ENCODE measurements at regions not wholly inside any gene's neighbourhood (a gene's known extent, or its start where the extent isn't known, plus 50 kb on each side); places are given as distances from the start of the nearest gene placed in this dataset.
A peak's percentile ranks its signal among the peaks of the same experiment; 100 is the strongest.

- Histone ChIP-seq H3K4me1 (ENCODE audit: control insufficient read depth in 1 of 2, insufficient read depth in 2 of 2, low read depth in 1 of 2, low read length in 1 of 2) (peaks cover 0 to 4% of the 10 kb centered on the region in 2 experiments; a peak in 2 of 4 replicates), H3F3A (replicated peaks; ENCODE audit: insufficient read depth) (peaks cover 11% of the 10 kb centered on the region), H3K79me2 (ENCODE audit: insufficient read depth) (no peaks in the 10 kb centered on the region), H3K9ac (no peak overlapping the region), H3K27ac (ENCODE audit: low read depth in 2 of 2, low read length in 1 of 2) (peak overlapping the region; percentile 44 to 47; a peak in 3 of 4 replicates), H3K4me3 (ENCODE audit: low read depth in 2 of 2, low read length in 1 of 2) (no peak overlapping the region), H3K9me3 (no peaks in the 10 kb centered on the region), H3K9me2 (no peaks in the 10 kb centered on the region), H3K4me2 (no peak overlapping the region), H2AFZ (ENCODE audit: low read depth) (peak overlapping the region; percentile 39; the same call in 1 of the 2 replicates), H3K36me3 (replicated peaks in 1 of 2; ENCODE audit: control insufficient read depth in 1 of 2, insufficient read depth in 2 of 2, low read length in 1 of 2) (no peaks in the 10 kb centered on the region), H3K27me3 (ENCODE audit: insufficient read depth) (no peaks in the 10 kb centered on the region), H4K20me1 (ENCODE audit: insufficient read depth) (no peaks in the 10 kb centered on the region)
- no peak for DNase-seq
- WGBS (ENCODE audit: low lambda C conversion rate): 100% methylated on average over 3 of the region's 3 CpGs
- peak; percentile 71 for TF ChIP-seq JUND (IDR thresholded peaks at IDR 0.05)
- TF ChIP-seq TCF12 (IDR thresholded peaks at IDR 0.05): peak; percentile 35; the same call in 1 of the 2 replicates
- no peak for TF ChIP-seq FOXJ3 (CRISPR knock-in tag; IDR thresholded peaks at IDR 0.05)
- TF ChIP-seq EP300 (IDR thresholded peaks at IDR 0.05; ENCODE audit: borderline replicate concordance in 1 of 2, low read depth in 1 of 2, low read length in 1 of 2): peak in 1 of 2 experiments; percentile 34; a peak in 1 of 4 replicates
- peak; percentile 62 for TF ChIP-seq FOSL2 (IDR thresholded peaks at IDR 0.05; ENCODE audit: borderline replicate concordance, low read depth)
- TF ChIP-seq TEAD4 (IDR thresholded peaks at IDR 0.05; ENCODE audit: borderline replicate concordance, insufficient read depth): 0 out of 2 replicates have a peak, but pooled peaks have one; percentile 8
- TF ChIP-seq, protein P1, sequence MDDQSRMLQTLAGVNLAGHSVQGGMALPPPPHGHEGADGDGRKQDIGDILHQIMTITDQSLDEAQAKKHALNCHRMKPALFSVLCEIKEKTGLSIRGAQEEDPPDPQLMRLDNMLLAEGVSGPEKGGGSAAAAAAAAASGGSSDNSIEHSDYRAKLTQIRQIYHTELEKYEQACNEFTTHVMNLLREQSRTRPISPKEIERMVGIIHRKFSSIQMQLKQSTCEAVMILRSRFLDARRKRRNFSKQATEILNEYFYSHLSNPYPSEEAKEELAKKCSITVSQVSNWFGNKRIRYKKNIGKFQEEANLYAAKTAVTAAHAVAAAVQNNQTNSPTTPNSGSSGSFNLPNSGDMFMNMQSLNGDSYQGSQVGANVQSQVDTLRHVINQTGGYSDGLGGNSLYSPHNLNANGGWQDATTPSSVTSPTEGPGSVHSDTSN (IDR thresholded peaks at IDR 0.05): no peak
- TF ChIP-seq, protein P2, sequence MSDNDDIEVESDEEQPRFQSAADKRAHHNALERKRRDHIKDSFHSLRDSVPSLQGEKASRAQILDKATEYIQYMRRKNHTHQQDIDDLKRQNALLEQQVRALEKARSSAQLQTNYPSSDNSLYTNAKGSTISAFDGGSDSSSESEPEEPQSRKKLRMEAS (IDR thresholded peaks at IDR 0.05; ENCODE audit: low read depth): 0 out of 2 replicates have a peak, but pooled peaks have one; percentile 31
- TF ChIP-seq MXI1 (IDR thresholded peaks at IDR 0.05; ENCODE audit: low read depth, low read length): no peak
- TF ChIP-seq FOXM1 (IDR thresholded peaks at IDR 0.05; ENCODE audit: low read depth): no peak
- TF ChIP-seq MEF2A (IDR thresholded peaks at IDR 0.05; ENCODE audit: borderline replicate concordance, low read depth): peak; percentile 90
- no peak for TF ChIP-seq GATA2 (CRISPR knock-in tag; IDR thresholded peaks at IDR 0.05)
- CTCF ChIA-PET: interaction anchor here (0.8 kb wide), 1 partner anchor 9 kb away, joined by 3 read pairs; no protein-coding TSS in a partner anchor
- POLR2A ChIA-PET: no interaction called here
These were observed 350.4 kb downstream of the TENT5A start for GRCh38 chr6:81401970-81402690.

DNA sequence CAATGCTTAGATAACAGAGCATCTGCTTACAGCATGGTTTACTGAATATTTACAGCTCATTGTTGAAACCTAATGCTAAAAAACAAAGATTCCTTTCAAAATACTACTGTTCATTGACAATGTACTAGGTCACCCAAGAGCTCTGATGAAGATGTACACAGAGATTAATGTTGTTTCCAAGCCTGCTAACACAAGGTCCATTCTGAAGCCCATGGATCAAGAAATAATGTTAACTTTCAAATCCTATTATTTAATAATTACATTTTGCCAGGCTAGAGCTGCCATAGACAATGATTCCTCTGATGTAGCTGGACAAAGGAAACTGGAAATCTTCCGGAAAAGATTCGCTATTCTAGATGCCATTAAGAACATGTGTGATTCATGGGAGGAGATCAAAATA, 355.6 kb downstream of the TENT5A start:
- Histone ChIP-seq H3K4me2 (no peak overlapping the region), H3K4me1 (ENCODE audit: control insufficient read depth in 1 of 2, insufficient read depth in 2 of 2, low read depth in 1 of 2, low read length in 1 of 2) (peaks cover 0 to 2% of the 10 kb centered on the region in 2 experiments; a peak in 2 of 4 replicates), H3K9me3 (no peaks in the 10 kb centered on the region), H3K4me3 (ENCODE audit: low read depth in 2 of 2, low read length in 1 of 2) (no peak overlapping the region), H4K20me1 (ENCODE audit: insufficient read depth) (no peaks in the 10 kb centered on the region), H3K9ac (no peak overlapping the region), H2AFZ (ENCODE audit: low read depth) (no peak overlapping the region), H3F3A (replicated peaks; ENCODE audit: insufficient read depth) (peaks cover 5% of the 10 kb centered on the region), H3K9me2 (no peaks in the 10 kb centered on the region), H3K36me3 (replicated peaks in 1 of 2; ENCODE audit: control insufficient read depth in 1 of 2, insufficient read depth in 2 of 2, low read length in 1 of 2) (no peaks in the 10 kb centered on the region), H3K27ac (ENCODE audit: low read depth in 2 of 2, low read length in 1 of 2) (no peak overlapping the region), H3K79me2 (ENCODE audit: insufficient read depth) (no peaks in the 10 kb centered on the region), H3K27me3 (ENCODE audit: insufficient read depth) (no peaks in the 10 kb centered on the region)
- ChIA-PET CTCF (interaction anchor here (1.2 kb wide), 1 partner anchor 17 kb away, joined by 3 read pairs; no protein-coding TSS in a partner anchor), POLR2A (no interaction called here)
- WGBS (ENCODE audit: low lambda C conversion rate): 95% methylated on average over 2 of the region's 2 CpGs
- no peak for DNase-seq
- TF ChIP-seq MXI1 (IDR thresholded peaks at IDR 0.05; ENCODE audit: low read depth, low read length): no peak
- no peak for TF ChIP-seq GABPA (IDR thresholded peaks at IDR 0.05; ENCODE audit: low read depth)
- no peak for TF ChIP-seq GATA2 (CRISPR knock-in tag; IDR thresholded peaks at IDR 0.05)
- TF ChIP-seq NRF1 (IDR thresholded peaks at IDR 0.05; ENCODE audit: low read depth, low read length): no peak
- TF ChIP-seq RAD21 (IDR thresholded peaks at IDR 0.05; ENCODE audit: low read length): no peak
- no peak for TF ChIP-seq CHD2 (IDR thresholded peaks at IDR 0.05; ENCODE audit: low read length, partially characterized antibody)
- no peak for TF ChIP-seq RFX5 (IDR thresholded peaks at IDR 0.05; ENCODE audit: low read length)
- TF ChIP-seq, protein P2 (IDR thresholded peaks at IDR 0.05; ENCODE audit: low read depth): no peak
- TF ChIP-seq FOXM1 (IDR thresholded peaks at IDR 0.05; ENCODE audit: low read depth): no peak
- TF ChIP-seq EP300 (IDR thresholded peaks at IDR 0.05; ENCODE audit: borderline replicate concordance in 1 of 2, low read depth in 1 of 2, low read length in 1 of 2): no peak
- TF ChIP-seq, protein P1 (IDR thresholded peaks at IDR 0.05): no peak
- TF ChIP-seq YY1 (IDR thresholded peaks at IDR 0.05; ENCODE audit: low read depth): no peak
- TF ChIP-seq FOSL2 (IDR thresholded peaks at IDR 0.05; ENCODE audit: borderline replicate concordance, low read depth): no peak
- no peak for TF ChIP-seq JUND (IDR thresholded peaks at IDR 0.05)
- TF ChIP-seq, protein P3, sequence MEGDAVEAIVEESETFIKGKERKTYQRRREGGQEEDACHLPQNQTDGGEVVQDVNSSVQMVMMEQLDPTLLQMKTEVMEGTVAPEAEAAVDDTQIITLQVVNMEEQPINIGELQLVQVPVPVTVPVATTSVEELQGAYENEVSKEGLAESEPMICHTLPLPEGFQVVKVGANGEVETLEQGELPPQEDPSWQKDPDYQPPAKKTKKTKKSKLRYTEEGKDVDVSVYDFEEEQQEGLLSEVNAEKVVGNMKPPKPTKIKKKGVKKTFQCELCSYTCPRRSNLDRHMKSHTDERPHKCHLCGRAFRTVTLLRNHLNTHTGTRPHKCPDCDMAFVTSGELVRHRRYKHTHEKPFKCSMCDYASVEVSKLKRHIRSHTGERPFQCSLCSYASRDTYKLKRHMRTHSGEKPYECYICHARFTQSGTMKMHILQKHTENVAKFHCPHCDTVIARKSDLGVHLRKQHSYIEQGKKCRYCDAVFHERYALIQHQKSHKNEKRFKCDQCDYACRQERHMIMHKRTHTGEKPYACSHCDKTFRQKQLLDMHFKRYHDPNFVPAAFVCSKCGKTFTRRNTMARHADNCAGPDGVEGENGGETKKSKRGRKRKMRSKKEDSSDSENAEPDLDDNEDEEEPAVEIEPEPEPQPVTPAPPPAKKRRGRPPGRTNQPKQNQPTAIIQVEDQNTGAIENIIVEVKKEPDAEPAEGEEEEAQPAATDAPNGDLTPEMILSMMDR (IDR thresholded peaks at IDR 0.05): no peak
- TF ChIP-seq, protein P4, sequence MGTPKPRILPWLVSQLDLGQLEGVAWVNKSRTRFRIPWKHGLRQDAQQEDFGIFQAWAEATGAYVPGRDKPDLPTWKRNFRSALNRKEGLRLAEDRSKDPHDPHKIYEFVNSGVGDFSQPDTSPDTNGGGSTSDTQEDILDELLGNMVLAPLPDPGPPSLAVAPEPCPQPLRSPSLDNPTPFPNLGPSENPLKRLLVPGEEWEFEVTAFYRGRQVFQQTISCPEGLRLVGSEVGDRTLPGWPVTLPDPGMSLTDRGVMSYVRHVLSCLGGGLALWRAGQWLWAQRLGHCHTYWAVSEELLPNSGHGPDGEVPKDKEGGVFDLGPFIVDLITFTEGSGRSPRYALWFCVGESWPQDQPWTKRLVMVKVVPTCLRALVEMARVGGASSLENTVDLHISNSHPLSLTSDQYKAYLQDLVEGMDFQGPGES (IDR thresholded peaks at IDR 0.05; ENCODE audit: low read depth, low read length): no peak
